CD14-positive monocyte (primary cell): ENCODE measurements at regions not wholly inside any gene's neighbourhood (a gene's known extent, or its start where the extent isn't known, plus 50 kb on each side); places are given as distances from the start of the nearest gene placed in this dataset.

Experiments used
- DNase-seq, 3 donors: peaks; one replicate each; pipeline ENCODE4 v3.0.0-alpha.2; 2011 to 2022
- H2AFZ ChIP-seq: 2 replicates; pipeline ENCODE4 v1.6.0; 2012; ENCODE audit warnings: mild to moderate bottlenecking, low read depth, low read length, inconsistent platforms; ENCODE audit not compliant: insufficient read depth, poor library complexity, severe bottlenecking
- H3K27ac ChIP-seq, 2 donors: 1 replicate in 1 of 2; 2 replicates in 1 of 2; pipeline ENCODE4 v1.5.1; 2012 to 2013; ENCODE audit warnings: low read length in 2 of 2, control low read depth in 1 of 2, inconsistent platforms in 1 of 2, low read depth in 1 of 2, mild to moderate bottlenecking in 1 of 2
- H3K27me3 ChIP-seq, 2 donors: one replicate each; pipeline versions ENCODE4 v1.6.0 to v1.6.1; 2011 to 2013; ENCODE audit warnings: low read length in 2 of 2; ENCODE audit not compliant: control insufficient read depth in 2 of 2, insufficient read depth in 2 of 2
- H3K36me3 ChIP-seq, 2 donors: replicated peaks in 1 of 2; 1 replicate in 1 of 2; 2 replicates in 1 of 2; pipeline versions ENCODE4 v1.5.1 to v1.6.1; 2012 to 2013; ENCODE audit warnings: low read length in 2 of 2, control low read depth in 1 of 2, inconsistent platforms in 1 of 2, mild to moderate bottlenecking in 1 of 2; ENCODE audit not compliant: insufficient read depth in 2 of 2, control insufficient read depth in 1 of 2
- H3K4me1 ChIP-seq, 2 donors: 1 replicate in 1 of 2; 2 replicates in 1 of 2; pipeline versions ENCODE4 v1.5.1 to v1.6.1; 2012 to 2013; ENCODE audit warnings: low read length in 2 of 2, control low read depth in 1 of 2, inconsistent platforms in 1 of 2, mild to moderate bottlenecking in 1 of 2, moderate library complexity in 1 of 2; ENCODE audit not compliant: insufficient read depth in 2 of 2, control insufficient read depth in 1 of 2
- H3K4me2 ChIP-seq: replicated peaks from 2 replicates; pipeline ENCODE3; 2012; ENCODE audit warnings: low read length, moderate library complexity, mild to moderate bottlenecking; ENCODE audit not compliant: poor library complexity, severe bottlenecking; ENCODE audit errors: extremely low read depth
- H3K4me3 ChIP-seq, 3 experiments: fragments of 200-600 bp in 1 of 3; sonication (generic) in 1 of 3; replicated peaks in 1 of 3; 1 replicate in 2 of 3; 2 replicates in 1 of 3; pipeline ENCODE4 v1.5.1; 2011 to 2013; ENCODE audit warnings: low read length in 3 of 3, mild to moderate bottlenecking in 3 of 3, control low read depth in 2 of 3, low read depth in 2 of 3, inconsistent platforms in 1 of 3, moderate library complexity in 1 of 3
- H3K79me2 ChIP-seq: 2 replicates; pipeline ENCODE4 v1.6.0; 2012; ENCODE audit warnings: mild to moderate bottlenecking, control low read depth, inconsistent platforms, low read length, moderate library complexity; ENCODE audit not compliant: insufficient read depth
- H3K9ac ChIP-seq: 2 replicates; pipeline ENCODE4 v1.6.0; 2017; ENCODE audit warnings: low read length, mild to moderate bottlenecking; ENCODE audit not compliant: insufficient read depth, poor library complexity, severe bottlenecking
- H3K9me3 ChIP-seq, 2 donors: replicated peaks in 1 of 2; 1 replicate in 1 of 2; 2 replicates in 1 of 2; pipeline versions ENCODE4 v1.5.1 to v1.6.1; 2012 to 2013; ENCODE audit warnings: low read length in 2 of 2, control low read depth in 1 of 2; ENCODE audit not compliant: control insufficient read depth in 1 of 2, insufficient read depth in 1 of 2
- H4K20me1 ChIP-seq: 2 replicates; pipeline ENCODE4 v1.6.0; 2012; ENCODE audit warnings: mild to moderate bottlenecking, low read length, control low read depth, moderate library complexity; ENCODE audit not compliant: insufficient read depth
- H3K27ac Mint-ChIP-seq, 7 donors: one replicate each; pipeline ENCODE4 v1.8.0; 2020; ENCODE audit warnings: mild to moderate bottlenecking in 7 of 7, mixed read lengths in 7 of 7, moderate library complexity in 6 of 7, inconsistent platforms in 2 of 7
- H3K27me3 Mint-ChIP-seq, 3 donors: one replicate each; pipeline ENCODE4 v1.8.0; 2021 to 2022; ENCODE audit warnings: low read depth in 3 of 3, mild to moderate bottlenecking in 3 of 3, mixed read lengths in 3 of 3, moderate library complexity in 3 of 3, inconsistent platforms in 1 of 3
- H3K36me3 Mint-ChIP-seq, 2 donors: one replicate each; pipeline ENCODE4 v1.8.0; 2020; ENCODE audit warnings: mixed read lengths in 2 of 2, inconsistent platforms in 1 of 2, mild to moderate bottlenecking in 1 of 2
- H3K4me1 Mint-ChIP-seq: one replicate; pipeline ENCODE4 v1.8.0; 2020; ENCODE audit warnings: mild to moderate bottlenecking, mixed read lengths
- H3K4me3 Mint-ChIP-seq, 2 donors: one replicate each; pipeline ENCODE4 v1.8.0; 2020; ENCODE audit warnings: mild to moderate bottlenecking in 2 of 2, mixed read lengths in 2 of 2, moderate library complexity in 1 of 2
- H3K9me3 Mint-ChIP-seq, 7 donors: one replicate each; pipeline ENCODE4 v1.8.0; 2020 to 2022; ENCODE audit warnings: mixed read lengths in 7 of 7, mild to moderate bottlenecking in 6 of 7, moderate library complexity in 6 of 7, inconsistent platforms in 2 of 7
- CTCF ChIP-seq: fragments of 200-600 bp; IDR thresholded peaks from one replicate; pipeline ENCODE4 v1.8.0; 2022; ENCODE audit warnings: antibody characterized with exemption, mild to moderate bottlenecking
- WGBS: methylation state at CpG from one replicate; pipeline ENCODE4 v1.1.5; 2013; ENCODE audit warnings: missing lambda C conversion rate; ENCODE audit not compliant: insufficient coverage; 5-methylcytosine and 5-hydroxymethylcytosine counted together
- intact Hi-C, 2 donors: fragments of 100-400 bp; cut with micrococcal nuclease; formaldehyde crosslinking; loops; one replicate each; pipeline versions ENCODE4 v1.15.0 to v1.15.1; 2023

GRCh38 chr6:14211562-14211942 is 94.0 kb downstream of the CD83 start:
- intact Hi-C loops = loop anchor here in 1 of 2 donors (5.0 kb wide), 2 partner anchors 516 to 711 kb away; no protein-coding TSS in a partner anchor
- no peak for TF ChIP-seq CTCF

GRCh38 chr6:14212020-14212419 is 94.4 kb downstream of the CD83 start:
- Histone ChIP-seq H2AFZ (peak overlapping the region; percentile 94), H3K27ac (no peak overlapping the region)
- intact Hi-C loops = loop anchor here in 1 of 2 donors (2.0 to 5.0 kb wide), 3 partner anchors 515 to 1033 kb away; no protein-coding TSS in a partner anchor

More at GRCh38 chr6:14211562-14211942, 94.0 kb downstream of the CD83 start:
- Histone ChIP-seq H3K4me3 (peak overlapping the region; percentile 49 to 80 (median 63)), H3K79me2 (no peaks in the 10 kb centered on the region), H3K4me1 (peaks cover 21 to 25% of the 10 kb centered on the region in 2 donors), H3K9me3 (no peaks in the 10 kb centered on the region), H3K27me3 (no peaks in the 10 kb centered on the region), H3K9ac (peak overlapping the region; percentile 79), H3K4me2 (peak overlapping the region; percentile 92), H4K20me1 (no peaks in the 10 kb centered on the region), H2AFZ (peak overlapping the region; percentile 94), H3K27ac (peak overlapping the region; percentile 65 to 89), H3K36me3 (no peaks in the 10 kb centered on the region)
- H3K9me3 Mint-ChIP-seq = no peaks in the 10 kb centered on the region
- H3K4me1 Mint-ChIP-seq = peaks cover 21% of the 10 kb centered on the region
- H3K4me3 Mint-ChIP-seq = peak overlapping the region; percentile 85 to 92
- DNase-seq = peak; percentile 35 to 52 (median 38)
- no peaks in the 10 kb centered on the region for H3K36me3 Mint-ChIP-seq
- peak overlapping the region; percentile 88 to 97 (median 92) for H3K27ac Mint-ChIP-seq
- peaks cover 2 to 5% (median 3%) of the 10 kb centered on the region in 3 donors for H3K27me3 Mint-ChIP-seq
- 19% methylated on average over 18 of the region's 20 CpGs for WGBS

More at GRCh38 chr6:14212020-14212419, 94.4 kb downstream of the CD83 start:
- no peak for TF ChIP-seq CTCF
- no peaks in the 10 kb centered on the region for H3K27me3 ChIP-seq
- Mint-ChIP-seq H3K4me1 (peaks cover 21% of the 10 kb centered on the region), H3K27me3 (peaks cover 2 to 5% (median 3%) of the 10 kb centered on the region in 3 donors), H3K36me3 (no peaks in the 10 kb centered on the region), H3K27ac (peak overlapping the region in 6 of 7 donors; percentile 88 to 97 (median 92)), H3K4me3 (peak overlapping the region; percentile 85 to 92), H3K9me3 (no peaks in the 10 kb centered on the region)
- no peaks in the 10 kb centered on the region for H3K79me2 ChIP-seq
- H3K9ac ChIP-seq = peak overlapping the region; percentile 79
- no peak for DNase-seq
- no peaks in the 10 kb centered on the region for H3K36me3 ChIP-seq
- H3K4me3 ChIP-seq = peak overlapping the region in 1 of 3 experiments; percentile 80
- H3K9me3 ChIP-seq = no peaks in the 10 kb centered on the region
- H3K4me2 ChIP-seq = peak overlapping the region; percentile 92
- no CpG with 5 or more reads among the region's 8 CpGs for WGBS
- no peaks in the 10 kb centered on the region for H4K20me1 ChIP-seq
- peaks cover 21 to 25% of the 10 kb centered on the region in 2 donors for H3K4me1 ChIP-seq
